ENCODE measurements at regions not wholly inside any gene's neighbourhood (a gene's known extent, or its start where the extent isn't known, plus 50 kb on each side); places are given as distances from the start of the nearest gene placed in this dataset.
"Not testable (repeated sequence)": the region's sequence is repeated elsewhere in the genome, so short reads cannot be mapped to it uniquely, and the experiment has no call there.

GRCh38 chr3:101924621-101925020 lies 75.3 kb downstream of the NFKBIZ start:
- DNase-seq (ENCODE audit: low read depth, low spot score); intact Hi-C loops (cut with micrococcal nuclease); H3K9me3 ChIP-seq (replicated peaks; ENCODE audit: control insufficient read depth, insufficient read depth, low read length); FAIRE-seq; H3K4me3 ChIP-seq (replicated peaks in 1 of 3; ENCODE audit: insufficient read depth in 1 of 3, low read depth in 1 of 3, low read length in 3 of 3); POLR2A ChIA-PET; dilution Hi-C loops (cut with MboI; ENCODE audit: extremely low pct_ligation_motif_present, low sequenced_read_pairs); BruUV-seq (replicated peaks); H2AFZ ChIP-seq (ENCODE audit: low read depth, low read length); H3K9me1 ChIP-seq (replicated peaks; ENCODE audit: control insufficient read depth, extremely low read depth, insufficient read depth, low read length); H3K27me3 ChIP-seq (ENCODE audit: control insufficient read depth in 2 of 2, insufficient read depth in 2 of 2, low read length in 2 of 2); H3K27ac ChIP-seq (ENCODE audit: insufficient read depth, low read depth, low read length); H3K4me2 ChIP-seq (ENCODE audit: insufficient read depth, low read length); H3K9ac ChIP-seq (replicated peaks; ENCODE audit: extremely low read depth, insufficient read depth, low read length); H3K36me3 ChIP-seq (ENCODE audit: control insufficient read depth in 2 of 2, extremely low read depth in 1 of 2, insufficient read depth in 2 of 2, low read length in 2 of 2); H3K79me2 ChIP-seq (ENCODE audit: control insufficient read depth, insufficient read depth, low read length); H4K20me1 ChIP-seq (replicated peaks; ENCODE audit: control insufficient read depth, extremely low read depth, insufficient read depth, low read length): not testable (repeated sequence)
- H3K4me1 ChIP-seq (ENCODE audit: control insufficient read depth, extremely low read depth, insufficient read depth, low read length): peaks cover 26% of the 10 kb centered on the region
- CTCF ChIA-PET: interaction anchor here (0.7 to 2.6 kb wide), 4 partner anchors 12 to 305 kb away, joined by 3 to 11 read pairs (median 4); no protein-coding TSS in a partner anchor

DNA sequence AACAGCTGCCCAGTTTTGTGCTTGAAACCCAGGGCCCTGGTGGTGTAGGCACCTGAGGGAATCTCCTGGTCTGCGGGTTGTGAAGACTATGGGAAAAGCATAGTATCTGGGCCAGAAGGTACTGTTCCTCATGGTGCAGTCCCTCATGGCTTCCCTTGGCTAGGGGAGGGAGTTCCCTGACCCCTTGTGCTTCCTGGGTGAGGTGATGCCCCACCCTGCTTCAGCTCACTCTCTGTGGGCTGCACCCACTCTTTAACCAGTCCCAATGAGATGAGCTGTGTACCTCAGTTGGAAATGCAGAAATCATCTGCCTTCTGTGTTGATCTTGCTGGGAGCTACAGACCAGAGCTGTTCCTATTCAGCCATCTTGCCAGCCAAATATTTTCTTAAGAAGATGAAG lies 75.8 kb downstream of the NFKBIZ start:
- H3K9me1 ChIP-seq (replicated peaks; ENCODE audit: control insufficient read depth, extremely low read depth, insufficient read depth, low read length); H3K79me2 ChIP-seq (ENCODE audit: control insufficient read depth, insufficient read depth, low read length); H3K4me2 ChIP-seq (ENCODE audit: insufficient read depth, low read length); H3K36me3 ChIP-seq (ENCODE audit: control insufficient read depth in 2 of 2, extremely low read depth in 1 of 2, insufficient read depth in 2 of 2, low read length in 2 of 2); H3K9ac ChIP-seq (replicated peaks; ENCODE audit: extremely low read depth, insufficient read depth, low read length); intact Hi-C loops (cut with micrococcal nuclease); POLR2A ChIA-PET; H3K27ac ChIP-seq (ENCODE audit: insufficient read depth, low read depth, low read length); BruUV-seq (replicated peaks); DNase-seq (ENCODE audit: low read depth, low spot score); H3K9me3 ChIP-seq (replicated peaks; ENCODE audit: control insufficient read depth, insufficient read depth, low read length); H2AFZ ChIP-seq (ENCODE audit: low read depth, low read length); FAIRE-seq; dilution Hi-C loops (cut with MboI; ENCODE audit: extremely low pct_ligation_motif_present, low sequenced_read_pairs); H3K27me3 ChIP-seq (ENCODE audit: control insufficient read depth in 2 of 2, insufficient read depth in 2 of 2, low read length in 2 of 2); H4K20me1 ChIP-seq (replicated peaks; ENCODE audit: control insufficient read depth, extremely low read depth, insufficient read depth, low read length); H3K4me3 ChIP-seq (replicated peaks in 1 of 3; ENCODE audit: insufficient read depth in 1 of 3, low read depth in 1 of 3, low read length in 3 of 3): not testable (repeated sequence)
- peaks cover 26% of the 10 kb centered on the region for H3K4me1 ChIP-seq (ENCODE audit: control insufficient read depth, extremely low read depth, insufficient read depth, low read length)
- CTCF ChIA-PET: interaction anchor here (1.0 to 2.6 kb wide), 3 partner anchors 12 to 301 kb away, joined by 3 to 11 read pairs (median 6); no protein-coding TSS in a partner anchor

- POLR2A ChIA-PET: no interaction called here
- peak overlapping the region; percentile 38 for H2AFZ ChIP-seq (ENCODE audit: low read depth, low read length)
- dilution Hi-C loops (cut with MboI; ENCODE audit: extremely low pct_ligation_motif_present, low sequenced_read_pairs): no loop called here
- no peaks in the 10 kb centered on the region for H3K36me3 ChIP-seq (ENCODE audit: control insufficient read depth in 2 of 2, extremely low read depth in 1 of 2, insufficient read depth in 2 of 2, low read length in 2 of 2)
- no TSS peak for BruUV-seq (replicated peaks)
- DNase-seq (ENCODE audit: low read depth, low spot score) (peak; percentile 22), FAIRE-seq (no peak)
- no peaks in the 10 kb centered on the region for H3K27me3 ChIP-seq (ENCODE audit: control insufficient read depth in 2 of 2, insufficient read depth in 2 of 2, low read length in 2 of 2)
- intact Hi-C loops (cut with micrococcal nuclease): no loop called here
- no peak overlapping the region for H3K4me2 ChIP-seq (ENCODE audit: insufficient read depth, low read length)
- TF ChIP-seq MAX (IDR thresholded peaks at IDR 0.05; ENCODE audit: insufficient read depth, insufficient read length) (no peak), POLR2A (IDR thresholded peaks at IDR 0.05; ENCODE audit: low read depth, low read length) (no peak), GATA2 (IDR thresholded peaks at IDR 0.05; ENCODE audit: insufficient read depth, insufficient read length, low read depth, low read length) (no peak), POLR2AphosphoS5 (IDR thresholded peaks at IDR 0.05; ENCODE audit: insufficient read depth, low read depth, low read length) (no peak)
- H3K4me3 ChIP-seq (replicated peaks in 1 of 3; ENCODE audit: insufficient read depth in 1 of 3, low read depth in 1 of 3, low read length in 3 of 3): no peak overlapping the region
- no peaks in the 10 kb centered on the region for H3K9me1 ChIP-seq (replicated peaks; ENCODE audit: control insufficient read depth, extremely low read depth, insufficient read depth, low read length)
- no peaks in the 10 kb centered on the region for H3K9me3 ChIP-seq (replicated peaks; ENCODE audit: control insufficient read depth, insufficient read depth, low read length)
- no peak overlapping the region for H3K9ac ChIP-seq (replicated peaks; ENCODE audit: extremely low read depth, insufficient read depth, low read length)
- peaks cover 26% of the 10 kb centered on the region for H3K4me1 ChIP-seq (ENCODE audit: control insufficient read depth, extremely low read depth, insufficient read depth, low read length)
- no peaks in the 10 kb centered on the region for H3K79me2 ChIP-seq (ENCODE audit: control insufficient read depth, insufficient read depth, low read length)
- CTCF ChIA-PET: interaction anchor here (1.0 to 2.6 kb wide), 3 partner anchors 11 to 300 kb away, joined by 3 to 11 read pairs (median 6); no protein-coding TSS in a partner anchor
- H4K20me1 ChIP-seq (replicated peaks; ENCODE audit: control insufficient read depth, extremely low read depth, insufficient read depth, low read length): no peaks in the 10 kb centered on the region
- no peak overlapping the region for H3K27ac ChIP-seq (ENCODE audit: insufficient read depth, low read depth, low read length)
Observed at GRCh38 chr3:101925564-101925963, 76.2 kb downstream of the NFKBIZ start.
